NCI-H1105 (cell line): ENCODE measurements at regions not wholly inside any gene's neighbourhood (a gene's known extent, or its start where the extent isn't known, plus 50 kb on each side); places are given as distances from the start of the nearest gene placed in this dataset.
"Not testable (repeated sequence)": the region's sequence is repeated elsewhere in the genome, so short reads cannot be mapped to it uniquely, and the experiment has no call there.

ENCODE experiments used
- DNase-seq: peaks from one replicate; lab custom pipeline; 2025; lab: John Stamatoyannopoulos, UW

- DNase-seq = no peak
Measured at GRCh38 chr2:58720033-58720769, 479.1 kb upstream of the FANCL start.

- no peak for DNase-seq
Measured at GRCh38 chr2:58715344-58715743, 474.2 kb upstream of the FANCL start.

DNA sequence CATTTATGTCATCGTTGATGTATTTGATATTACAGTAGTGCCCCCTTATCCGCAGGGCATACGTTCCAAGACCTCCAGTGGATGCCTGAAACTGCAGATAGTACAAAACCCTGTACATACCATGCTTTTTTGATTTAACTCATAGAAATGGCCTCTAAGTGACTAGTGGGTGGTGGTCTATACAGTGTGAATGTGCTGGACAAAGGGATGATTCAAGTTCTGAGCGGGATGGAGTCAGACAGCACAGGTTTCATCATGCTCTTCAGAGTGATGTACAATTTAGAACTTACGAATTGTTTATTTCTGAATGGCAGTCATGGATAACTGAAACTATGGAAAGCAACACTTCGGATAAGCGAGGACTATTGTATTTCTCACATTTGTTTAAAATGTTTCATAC, 473.1 kb upstream of the FANCL start:
- DNase-seq = no peak

GRCh38 chr2:58710795-58711279, 469.7 kb upstream of the FANCL start:
- DNase-seq = no peak

DNA sequence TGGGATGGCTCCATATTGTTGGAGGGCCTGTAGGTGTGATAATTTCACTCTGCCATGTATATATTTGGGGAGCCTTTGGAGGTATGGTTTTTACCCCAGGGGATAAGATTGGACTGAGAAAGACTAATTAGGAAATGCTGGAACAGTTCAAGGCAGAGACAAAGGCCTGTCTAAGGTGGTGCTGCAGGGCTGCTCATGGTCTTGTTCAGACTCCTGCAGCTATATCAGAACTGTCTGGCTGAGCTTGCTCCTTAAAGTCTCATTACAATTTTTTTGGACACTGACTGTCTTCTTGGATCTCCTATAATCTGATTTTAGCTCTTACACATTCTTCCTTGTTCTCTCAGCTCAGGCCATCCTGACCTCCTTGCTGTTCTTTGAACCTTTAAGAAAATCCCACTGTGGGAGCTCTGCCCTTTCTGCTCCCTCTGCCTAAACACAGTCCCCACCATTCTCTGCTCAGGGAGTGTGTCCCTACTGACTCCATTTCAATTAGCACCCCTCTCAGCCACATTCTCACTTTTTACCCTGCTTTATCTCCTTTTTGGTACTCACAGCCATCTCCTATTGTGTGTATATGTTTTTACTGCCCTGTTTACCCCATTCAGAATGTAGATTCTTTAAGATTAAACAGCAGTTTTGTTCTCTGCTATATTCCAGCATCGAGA, 468.7 kb upstream of the FANCL start:
- DNase-seq = no peak

DNA sequence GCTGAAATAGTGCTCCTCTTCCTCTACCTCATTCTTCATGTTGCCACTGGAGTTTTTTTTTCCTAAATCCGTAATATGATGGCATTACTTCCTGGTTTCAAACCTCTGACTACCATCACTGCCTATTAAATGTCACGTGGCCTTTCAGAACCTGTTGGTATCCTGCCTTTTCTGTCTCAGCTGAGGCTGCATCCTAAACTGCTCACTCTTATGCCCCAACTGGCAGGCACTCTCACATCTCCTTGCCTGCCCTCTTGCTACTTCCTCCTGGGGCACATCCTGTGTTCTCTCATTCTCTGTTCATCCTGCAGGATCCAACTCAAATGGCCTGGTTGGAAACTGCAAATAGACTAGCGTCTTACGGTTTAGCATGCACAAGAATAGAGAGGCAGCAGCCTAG, 468.1 kb upstream of the FANCL start:
- DNase-seq = no peak

DNA sequence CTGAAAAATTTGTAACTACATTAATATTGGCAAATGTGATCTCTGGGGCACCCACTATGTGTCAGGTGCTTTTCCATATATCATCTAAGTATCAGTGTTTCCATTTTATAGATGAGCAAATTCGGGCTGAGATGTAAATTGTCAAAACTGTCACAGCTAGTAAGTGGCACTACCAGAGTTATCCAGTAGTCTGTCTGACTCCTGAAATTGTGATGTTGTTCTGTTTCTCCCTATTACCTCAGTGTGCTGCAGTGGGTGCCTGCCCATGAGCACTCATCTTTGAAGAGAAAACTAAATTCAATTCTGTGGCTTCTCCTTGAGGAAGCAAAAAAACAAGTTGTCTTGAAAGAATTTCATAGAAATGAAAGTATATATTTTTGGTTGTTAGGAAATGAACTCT, 467.4 kb upstream of the FANCL start:
- DNase-seq = no peak

GRCh38 chr2:58702302-58702885, 461.3 kb upstream of the FANCL start:
- DNase-seq = no peak

DNA sequence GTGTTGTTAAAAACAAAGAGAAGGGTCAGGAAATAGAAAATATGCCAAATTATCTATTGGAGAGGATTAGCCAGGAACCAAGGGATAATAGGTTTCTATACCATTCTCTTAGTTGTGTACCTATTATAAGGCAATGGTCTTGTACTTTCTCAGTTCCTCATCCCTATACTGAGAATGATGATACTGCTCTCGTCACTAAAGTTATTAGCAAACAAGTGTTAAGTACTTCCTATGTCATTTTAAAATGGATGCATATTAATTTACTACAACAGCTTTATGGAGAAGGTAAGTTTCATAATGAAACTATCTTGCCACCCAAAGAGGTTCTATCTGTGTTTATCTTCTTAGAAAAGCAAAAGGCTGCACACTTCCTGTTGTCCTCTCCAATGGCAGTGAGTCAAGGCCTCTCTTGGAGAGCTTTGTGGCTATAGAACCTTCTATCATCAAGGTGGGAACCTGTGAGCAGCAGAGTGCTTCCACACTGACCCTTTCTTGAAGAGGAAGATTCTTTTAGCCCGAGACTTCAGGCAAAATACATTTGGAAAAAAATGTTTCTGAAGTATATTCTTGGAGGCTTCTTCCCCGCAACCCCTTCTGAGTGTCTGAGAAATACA, 460.7 kb upstream of the FANCL start:
- DNase-seq = no peak

- DNase-seq = no peak
Measured at GRCh38 chr2:58700591-58700990, 459.5 kb upstream of the FANCL start.

DNA sequence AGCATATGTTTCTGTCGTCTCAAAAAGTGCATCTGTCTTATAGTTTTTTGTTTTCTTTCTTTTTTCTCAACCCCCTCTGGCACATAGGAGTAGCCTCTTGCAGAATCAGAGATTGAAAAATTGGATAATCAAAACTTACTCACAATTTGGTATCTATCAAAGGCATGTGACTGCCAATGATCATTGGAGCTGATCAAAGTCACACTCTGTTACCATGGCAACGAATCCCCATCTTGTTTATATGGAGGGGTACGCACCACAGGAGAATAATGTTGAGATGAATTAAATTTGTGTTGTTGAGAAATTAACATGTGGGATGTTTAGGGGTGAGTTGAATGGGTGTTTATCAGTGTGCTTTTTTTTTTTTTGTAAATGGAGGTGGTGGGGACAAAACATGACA, 458.3 kb upstream of the FANCL start:
- no peak for DNase-seq

- DNase-seq = no peak
Measured at GRCh38 chr2:58698620-58699019, 457.5 kb upstream of the FANCL start.

- not testable (repeated sequence) for DNase-seq
Measured at GRCh38 chr2:58694114-58694513, 453.0 kb upstream of the FANCL start.

- DNase-seq = not testable (repeated sequence)
Measured at GRCh38 chr2:58691041-58691440, 449.9 kb upstream of the FANCL start.

- DNase-seq = no peak
Measured at GRCh38 chr2:58688813-58689212, 447.7 kb upstream of the FANCL start.

- DNase-seq = no peak
Measured at GRCh38 chr2:58686776-58687175, 445.7 kb upstream of the FANCL start.

DNA sequence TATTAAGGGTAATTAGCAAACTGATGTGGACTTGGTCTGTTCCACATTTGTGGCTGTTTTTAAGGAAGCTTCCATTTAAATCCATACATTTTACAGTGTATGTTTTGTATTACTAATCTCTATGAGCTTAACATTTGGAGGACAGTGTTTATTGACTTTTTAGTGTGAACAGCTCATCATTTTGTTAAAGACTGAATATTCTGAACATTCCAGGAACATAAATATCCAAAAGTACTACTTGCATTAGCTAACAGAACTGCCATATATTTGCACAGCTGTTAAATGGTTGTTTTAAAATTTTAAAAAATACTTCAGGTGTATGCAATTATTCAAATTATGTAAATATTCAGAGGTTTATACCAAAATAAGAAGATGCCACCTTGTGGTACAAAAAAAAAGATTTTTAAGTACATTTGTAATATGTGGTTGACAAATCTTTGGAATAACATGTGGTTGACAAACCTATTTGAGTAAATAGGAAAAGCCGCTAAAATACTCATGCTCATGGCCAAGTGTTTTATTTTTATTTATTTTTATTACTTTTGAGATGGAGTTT, 439.7 kb upstream of the FANCL start:
- DNase-seq = no peak

DNA sequence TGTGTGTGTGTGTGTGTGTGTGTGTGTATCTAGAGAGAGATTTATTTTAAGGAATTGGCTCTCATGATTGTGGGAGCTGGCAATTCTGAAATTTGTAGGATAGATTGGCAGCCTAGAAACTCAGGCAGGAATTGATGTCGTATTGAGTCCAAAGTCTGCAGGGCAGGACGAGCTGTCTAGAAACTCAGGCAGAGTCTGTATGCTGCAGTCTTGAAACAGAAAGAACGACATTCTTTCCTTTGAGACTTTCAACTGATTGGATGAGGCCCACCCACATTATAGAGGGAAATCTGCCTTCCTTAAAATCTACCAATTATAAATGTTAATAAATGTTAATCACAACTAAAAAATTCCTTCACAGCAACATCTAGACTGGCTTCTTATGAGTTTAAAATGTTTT, 436.6 kb upstream of the FANCL start:
- DNase-seq = no peak

GRCh38 chr2:58671675-58672074, 430.6 kb upstream of the FANCL start:
- no peak for DNase-seq

DNA sequence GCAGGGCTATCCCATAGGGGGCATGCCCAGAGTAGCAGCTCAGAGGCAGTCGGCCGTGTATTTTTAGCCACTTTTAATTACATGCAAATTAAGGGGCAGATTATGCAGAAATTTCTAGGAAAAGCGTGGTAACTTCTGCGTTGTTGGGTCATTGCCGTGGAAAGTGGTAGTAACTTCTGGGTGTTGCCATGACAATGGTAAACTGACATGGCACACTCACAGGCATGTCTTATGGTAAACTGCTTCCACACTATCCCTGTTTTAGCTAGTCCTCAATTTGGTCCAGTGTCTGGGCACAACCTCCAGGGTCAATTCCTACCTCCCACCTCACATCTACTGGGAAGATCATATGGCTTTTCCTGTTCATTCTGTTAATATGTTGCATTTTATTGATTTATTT, 428.9 kb upstream of the FANCL start:
- DNase-seq = no peak

DNA sequence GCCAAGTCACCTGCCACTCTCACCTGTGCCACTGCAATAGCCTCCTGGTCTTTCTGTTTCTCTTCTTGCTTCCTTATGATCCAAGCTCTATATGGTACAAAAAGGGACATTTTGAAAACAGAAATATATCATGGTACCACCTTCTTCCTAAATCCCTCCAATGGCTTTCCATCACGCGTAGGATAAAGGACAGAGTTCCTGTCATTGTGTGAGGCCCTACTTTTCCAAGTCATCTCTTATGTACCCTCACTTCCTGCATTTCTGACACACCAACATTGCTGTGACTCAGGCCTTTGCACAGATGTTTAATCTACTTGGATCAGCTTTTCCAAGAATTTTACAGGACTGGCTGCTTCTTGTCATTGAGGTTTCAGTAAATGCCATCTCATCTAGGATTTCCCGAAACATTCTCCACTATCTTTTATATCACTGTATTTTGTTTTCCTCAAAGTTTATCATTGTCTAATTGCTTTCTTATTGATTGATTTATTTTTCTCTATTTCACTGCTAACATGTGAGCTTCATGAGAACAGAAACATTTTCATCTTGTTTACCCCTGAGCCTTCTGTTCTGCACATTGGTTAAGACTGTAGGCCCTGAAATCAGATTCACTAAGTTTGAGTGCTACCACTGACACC, 426.1 kb upstream of the FANCL start:
- DNase-seq = no peak

DNA sequence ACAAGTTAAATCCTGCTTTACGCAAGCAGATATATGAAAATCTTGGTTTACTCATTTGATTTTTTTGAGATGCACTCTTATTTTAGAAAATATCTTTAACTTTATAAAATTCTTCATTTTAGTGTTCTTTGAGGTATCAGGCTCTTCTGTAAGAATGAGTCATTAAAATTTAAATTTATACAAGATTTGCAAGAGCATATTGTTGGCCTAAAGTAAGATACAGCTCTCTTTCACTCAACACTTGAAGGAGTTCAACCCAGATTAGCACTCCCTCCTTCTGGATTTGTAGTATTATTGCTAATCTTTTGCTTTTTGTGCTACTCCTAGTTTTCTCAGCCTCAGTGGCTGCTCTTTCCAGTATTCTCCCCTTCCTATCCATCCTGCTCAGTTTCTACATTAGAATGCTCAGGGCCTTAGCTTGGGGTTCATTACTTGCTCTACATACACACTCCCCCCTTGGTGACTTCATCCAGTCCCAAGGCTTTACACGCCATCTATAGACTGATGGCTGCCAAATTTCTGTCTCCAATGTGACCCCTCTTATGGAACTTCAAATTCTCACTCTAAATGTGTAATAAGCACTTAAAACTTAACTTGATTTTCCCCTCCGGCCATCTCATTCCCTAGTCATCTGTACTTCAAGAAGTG, 425.3 kb upstream of the FANCL start:
- DNase-seq = no peak
